Adrenal gland (tissue), 9 donors: ENCODE measurements at regions not wholly inside any gene's neighbourhood (a gene's known extent, or its start where the extent isn't known, plus 50 kb on each side); places are given as distances from the start of the nearest gene placed in this dataset.

Source experiments
- DNase-seq, 7 donors: peaks; one replicate each; pipeline ENCODE4 v3.0.0-alpha.2; 2019 to 2020
- H3K27ac ChIP-seq, 5 donors: fragments of 200-600 bp; sonication (generic) in 4 of 5; 1 replicate in 3 of 5; 2 replicates in 2 of 5; pipeline versions ENCODE4 v1.5.1 to v1.8.0; 2016 to 2020; ENCODE audit warnings: mild to moderate bottlenecking in 1 of 5
- H3K27me3 ChIP-seq: fragments of 200-600 bp; 2 replicates; pipeline ENCODE4 v1.8.0; 2021
- H3K36me3 ChIP-seq, 2 donors: fragments of 200-600 bp; replicated peaks in 1 of 2; 1 replicate in 1 of 2; 2 replicates in 1 of 2; pipeline versions ENCODE4 v1.5.1 to v1.8.0; 2018 to 2022
- H3K4me1 ChIP-seq, 2 donors: fragments of 200-600 bp; replicated peaks in 1 of 2; 1 replicate in 1 of 2; 2 replicates in 1 of 2; pipeline versions ENCODE4 v1.5.1 to v1.8.0; 2018 to 2021
- H3K4me3 ChIP-seq, 4 donors: fragments of 200-600 bp; sonication (generic) in 3 of 4; one replicate each; pipeline ENCODE4 v1.5.1; 2016 to 2018
- H3K9me3 ChIP-seq, 3 donors: fragments of 200-600 bp; sonication (generic) in 1 of 3; replicated peaks in 1 of 3; 1 replicate in 2 of 3; 2 replicates in 1 of 3; pipeline versions ENCODE4 v1.5.1 to v1.8.0; 2016 to 2021
- CTCF ChIP-seq, 6 experiments: fragments of 450-650 bp in 4 of 6; fragments of 200-600 bp in 2 of 6; sonication (generic) in 1 of 6; IDR thresholded peaks; 1 replicate in 5 of 6; 2 replicates in 1 of 6; pipeline versions ENCODE4 v1.5.1 to v1.8.0; 2016 to 2021; ENCODE audit warnings: antibody characterized with exemption in 6 of 6, mild to moderate bottlenecking in 2 of 6, moderate library complexity in 1 of 6
- POLR2A ChIP-seq, 2 donors: fragments of 450-650 bp; IDR thresholded peaks; one replicate each; pipeline ENCODE4 v1.6.1; 2017; ENCODE audit warnings: antibody characterized with exemption in 2 of 2, mild to moderate bottlenecking in 2 of 2, moderate library complexity in 1 of 2
- WGBS, 4 donors: extraction: QIAGEN DNeasy Blood & Tissue Kit in 2 of 4; methylation state at CpG; one replicate each; pipeline versions ENCODE4 v1.1.5 to v1.1.7; 2013 to 2017; 5-methylcytosine and 5-hydroxymethylcytosine counted together
- intact Hi-C, 2 donors: fragments of 100-400 bp; cut with DNase I; formaldehyde crosslinking; loops; one replicate each; pipeline versions ENCODE4 v1.14.1 to v1.15.0; 2022 to 2023
- donor health status: healthy with polysubstance abuse.
- donor health status: Bipolar disorder and iron deficiency.
- donor health status: DM: yes; HTN: yes; CAD: no.
- donor health status: DM: no; HTN: no; CAD: no.
- donor health status: DM: no; HTN: no; CAD: no.

DNA sequence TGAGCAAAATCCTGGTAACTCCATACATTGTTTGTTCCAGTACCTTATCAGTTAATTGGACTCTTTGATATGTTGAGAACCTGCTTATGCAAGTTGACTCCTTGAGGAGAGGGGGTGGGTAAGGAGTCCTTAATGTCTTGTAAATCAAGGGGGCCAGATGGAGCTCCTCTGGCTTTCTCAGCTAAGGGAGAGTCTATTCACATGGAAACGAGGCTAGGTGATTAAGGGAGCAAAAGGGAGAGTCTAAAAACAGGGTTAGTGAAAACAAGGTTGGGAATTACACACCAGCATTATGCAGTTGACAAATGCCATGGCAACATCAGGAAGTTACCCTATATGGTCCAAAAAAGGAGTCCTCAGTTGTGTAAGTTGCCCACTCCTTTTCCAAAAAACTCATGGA lies 372.8 kb upstream of the HSFY2 start:
- 0 to 4% methylated on average over 1 of the region's 1 CpG; no CpG with 5 or more reads in 2 of the 4 donors for WGBS, 4 donors
- no peak overlapping the region for H3K4me3 ChIP-seq
- no peak overlapping the region for H3K27ac ChIP-seq
- TF ChIP-seq POLR2A (IDR thresholded peaks at IDR 0.05) (no peak), CTCF (IDR thresholded peaks at IDR 0.05) (no peak)
- H3K36me3 ChIP-seq: no peaks in the 10 kb centered on the region
- no peaks in the 10 kb centered on the region for H3K9me3 ChIP-seq
- H3K27me3 ChIP-seq: no peaks in the 10 kb centered on the region
- no peaks in the 10 kb centered on the region for H3K4me1 ChIP-seq
- no peak for DNase-seq
- intact Hi-C loops: no loop called here

DNA sequence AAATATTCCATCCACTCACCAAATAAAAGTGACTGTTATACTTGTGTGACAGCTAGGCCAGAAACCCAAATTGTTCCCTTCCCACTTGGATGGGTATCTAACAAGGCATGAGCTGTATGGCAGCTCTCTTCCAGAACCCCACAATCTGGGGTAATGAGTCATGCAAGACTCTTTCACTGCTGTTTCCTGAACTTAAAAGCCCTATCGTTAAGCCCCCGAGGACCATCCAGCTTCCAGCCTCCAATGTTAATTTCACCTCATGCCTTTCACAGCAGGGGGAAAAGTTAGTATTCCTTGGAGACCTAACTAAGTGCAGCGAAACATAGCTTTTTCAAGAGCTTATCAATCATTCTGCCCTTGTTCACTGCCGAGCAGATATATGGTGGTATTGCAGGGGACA lies 368.6 kb upstream of the HSFY2 start:
- no peak for DNase-seq
- TF ChIP-seq POLR2A (IDR thresholded peaks at IDR 0.05) (no peak), CTCF (IDR thresholded peaks at IDR 0.05) (no peak)
- 17 to 40% methylated on average over 4 of the region's 4 CpGs; no CpG with 5 or more reads in 2 of the 4 donors for WGBS, 4 donors
- H3K4me1 ChIP-seq: no peaks in the 10 kb centered on the region
- H3K4me3 ChIP-seq: no peak overlapping the region
- no peaks in the 10 kb centered on the region for H3K9me3 ChIP-seq
- H3K27ac ChIP-seq: no peak overlapping the region
- intact Hi-C loops: no loop called here
- no peaks in the 10 kb centered on the region for H3K36me3 ChIP-seq
- no peaks in the 10 kb centered on the region for H3K27me3 ChIP-seq

DNA sequence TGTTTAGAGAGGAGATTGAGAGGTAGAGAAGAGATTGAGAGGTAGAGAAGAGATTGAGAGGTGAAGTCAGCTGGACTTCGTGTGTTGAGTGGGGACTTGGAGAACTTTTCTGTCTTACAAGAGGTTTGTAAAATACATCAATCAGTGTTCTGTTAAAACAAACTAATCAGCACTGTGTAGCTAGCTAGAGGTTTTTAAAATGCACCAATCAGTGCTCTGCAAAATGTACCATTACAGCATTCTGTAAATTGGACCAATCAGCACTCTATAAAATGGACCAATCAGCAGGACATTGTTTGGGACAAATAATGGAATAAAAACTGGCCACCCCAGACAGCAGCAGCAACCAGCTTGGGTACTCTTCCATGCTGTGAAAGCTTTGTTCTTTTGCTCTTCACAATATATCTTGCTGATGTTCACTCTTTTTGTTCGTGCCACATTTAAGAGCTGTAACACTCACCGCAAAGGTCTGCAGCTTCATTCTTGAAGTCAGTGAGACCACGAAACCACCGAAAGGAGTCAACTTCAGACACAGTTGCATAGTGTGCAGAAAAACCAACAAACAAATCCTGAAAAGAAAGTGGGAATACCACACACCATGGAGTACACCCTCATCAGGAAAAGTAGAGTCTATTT lies 366.9 kb upstream of the HSFY2 start:
- Histone ChIP-seq H3K9me3 (no peaks in the 10 kb centered on the region), H3K27me3 (no peaks in the 10 kb centered on the region), H3K27ac (no peak overlapping the region), H3K4me1 (no peaks in the 10 kb centered on the region), H3K36me3 (no peaks in the 10 kb centered on the region), H3K4me3 (no peak overlapping the region)
- DNase-seq: no peak
- TF ChIP-seq CTCF (IDR thresholded peaks at IDR 0.05) (no peak), POLR2A (IDR thresholded peaks at IDR 0.05) (no peak)
- intact Hi-C loops: no loop called here
- 70 to 82% methylated on average over 5 of the region's 5 CpGs; no CpG with 5 or more reads in 2 of the 4 donors for WGBS, 4 donors

DNA sequence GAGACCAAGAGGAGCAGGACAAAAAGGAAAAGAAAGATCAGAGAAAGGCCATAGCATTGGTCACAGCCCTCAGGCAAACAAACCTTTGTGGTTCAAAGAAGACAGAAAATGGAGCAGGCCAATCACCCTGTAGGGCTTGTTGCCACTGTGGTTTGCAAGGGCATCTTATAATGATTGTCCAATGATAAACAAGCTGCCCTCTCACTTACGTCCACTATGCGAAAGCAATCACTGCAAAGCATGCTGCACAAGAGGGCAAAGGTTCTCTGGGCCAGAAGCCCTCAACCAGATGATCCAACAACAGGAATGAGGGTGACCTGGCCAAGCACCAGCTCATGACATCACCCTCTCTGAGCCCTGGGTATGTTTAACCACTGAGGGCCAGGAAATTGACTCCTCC lies 360.9 kb upstream of the HSFY2 start:
- Histone ChIP-seq H3K27me3 (no peaks in the 10 kb centered on the region), H3K9me3 (no peaks in the 10 kb centered on the region), H3K4me3 (no peak overlapping the region), H3K36me3 (no peaks in the 10 kb centered on the region), H3K4me1 (no peaks in the 10 kb centered on the region), H3K27ac (no peak overlapping the region)
- intact Hi-C loops: loop anchor here in 1 of 2 donors (10.0 kb wide), 1 partner anchor 60 kb away; no protein-coding TSS in a partner anchor
- WGBS, 4 donors: 83% methylated on average over 2 of the region's 2 CpGs; no CpG with 5 or more reads in 2 of the 4 donors
- no peak for TF ChIP-seq POLR2A (IDR thresholded peaks at IDR 0.05)
- TF ChIP-seq CTCF (IDR thresholded peaks at IDR 0.05): no peak
- DNase-seq: no peak
